Ishikawa (cell line): ENCODE measurements at regions not wholly inside any gene's neighbourhood (a gene's known extent, or its start where the extent isn't known, plus 50 kb on each side); places are given as distances from the start of the nearest gene placed in this dataset.

ENCODE experiments used
- CEBPB ChIP-seq: IDR thresholded peaks from 2 replicates; pipeline ENCODE4 v1.6.1; 2012
- RAD21 ChIP-seq: IDR thresholded peaks from 2 replicates; pipeline ENCODE4 v1.6.1; 2012; ENCODE audit warnings: low read depth
- TAF1 ChIP-seq: IDR thresholded peaks from 2 replicates; pipeline ENCODE4 v1.6.1; 2012; ENCODE audit warnings: low read depth, mild to moderate bottlenecking
- TCF12 ChIP-seq: IDR thresholded peaks from 2 replicates; pipeline ENCODE4 v1.6.1; 2012; ENCODE audit warnings: low read depth
- TEAD4 ChIP-seq: IDR thresholded peaks from 2 replicates; pipeline ENCODE4 v1.6.1; 2012
- TF ChIP-seq, protein P1 (sequence below): IDR thresholded peaks from 2 replicates; pipeline ENCODE4 v1.6.1; 2012
- TF ChIP-seq, protein P2 (sequence below): IDR thresholded peaks from 2 replicates; pipeline ENCODE4 v1.6.1; 2012

DNA sequence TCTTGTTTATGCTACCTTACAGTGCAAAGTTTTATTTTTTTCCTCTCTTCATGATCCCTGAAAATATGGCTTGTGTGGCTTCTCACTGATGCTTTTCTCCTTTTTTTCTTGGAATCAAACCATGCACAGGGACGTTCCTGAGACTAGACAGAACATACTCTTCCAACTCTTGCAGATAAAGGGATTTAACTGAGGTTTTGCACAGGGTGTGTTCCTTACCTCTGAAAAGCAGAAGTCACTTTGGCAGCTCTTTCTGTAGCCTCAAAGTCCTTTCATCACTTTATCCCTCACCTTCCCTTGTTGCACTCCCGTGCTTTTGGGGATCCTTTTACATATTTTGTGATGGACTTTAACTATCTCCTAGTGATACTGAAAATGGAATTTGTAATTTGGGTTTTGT lies 300.1 kb downstream of the SPRY1 start:
- no peak for TF ChIP-seq TCF12
- TF ChIP-seq, protein P1, sequence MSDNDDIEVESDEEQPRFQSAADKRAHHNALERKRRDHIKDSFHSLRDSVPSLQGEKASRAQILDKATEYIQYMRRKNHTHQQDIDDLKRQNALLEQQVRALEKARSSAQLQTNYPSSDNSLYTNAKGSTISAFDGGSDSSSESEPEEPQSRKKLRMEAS = no peak
- TF ChIP-seq TEAD4 = no peak
- TF ChIP-seq RAD21 = no peak
- no peak for TF ChIP-seq TAF1
- TF ChIP-seq, protein P2, sequence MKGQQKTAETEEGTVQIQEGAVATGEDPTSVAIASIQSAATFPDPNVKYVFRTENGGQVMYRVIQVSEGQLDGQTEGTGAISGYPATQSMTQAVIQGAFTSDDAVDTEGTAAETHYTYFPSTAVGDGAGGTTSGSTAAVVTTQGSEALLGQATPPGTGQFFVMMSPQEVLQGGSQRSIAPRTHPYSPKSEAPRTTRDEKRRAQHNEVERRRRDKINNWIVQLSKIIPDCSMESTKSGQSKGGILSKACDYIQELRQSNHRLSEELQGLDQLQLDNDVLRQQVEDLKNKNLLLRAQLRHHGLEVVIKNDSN = no peak
- no peak for TF ChIP-seq CEBPB
